Hindlimb muscle (tissue), 1 donor: ENCODE measurements at regions not wholly inside any gene's neighbourhood (a gene's known extent, or its start where the extent isn't known, plus 50 kb on each side); places are given as distances from the start of the nearest gene placed in this dataset.
"Not testable (repeated sequence)": the region's sequence is repeated elsewhere in the genome, so short reads cannot be mapped to it uniquely, and the experiment has no call there.

Source experiments
- DNase-seq: peaks from one replicate; pipeline ENCODE4 v3.0.0-alpha.2; 2013

DNA sequence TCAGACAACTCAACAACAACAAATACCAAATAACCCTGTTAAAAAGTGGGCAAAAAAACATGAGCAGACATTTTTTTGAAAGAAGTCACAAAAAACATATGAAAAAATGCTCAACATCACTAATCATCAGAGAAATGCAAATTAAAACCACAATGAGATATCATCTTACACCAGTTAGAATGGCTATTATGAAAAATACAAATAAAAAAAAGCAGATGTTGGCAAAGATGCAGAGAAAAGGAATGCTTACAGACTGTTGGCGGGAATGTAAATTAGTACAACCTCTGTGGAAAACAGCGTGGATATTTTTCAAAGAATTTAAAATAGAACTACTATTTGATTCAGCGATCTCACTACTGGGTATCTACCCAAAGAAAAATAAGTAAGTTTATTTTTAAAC is 114.0 kb downstream of the SLC38A4 start:
- no peak for DNase-seq

DNA sequence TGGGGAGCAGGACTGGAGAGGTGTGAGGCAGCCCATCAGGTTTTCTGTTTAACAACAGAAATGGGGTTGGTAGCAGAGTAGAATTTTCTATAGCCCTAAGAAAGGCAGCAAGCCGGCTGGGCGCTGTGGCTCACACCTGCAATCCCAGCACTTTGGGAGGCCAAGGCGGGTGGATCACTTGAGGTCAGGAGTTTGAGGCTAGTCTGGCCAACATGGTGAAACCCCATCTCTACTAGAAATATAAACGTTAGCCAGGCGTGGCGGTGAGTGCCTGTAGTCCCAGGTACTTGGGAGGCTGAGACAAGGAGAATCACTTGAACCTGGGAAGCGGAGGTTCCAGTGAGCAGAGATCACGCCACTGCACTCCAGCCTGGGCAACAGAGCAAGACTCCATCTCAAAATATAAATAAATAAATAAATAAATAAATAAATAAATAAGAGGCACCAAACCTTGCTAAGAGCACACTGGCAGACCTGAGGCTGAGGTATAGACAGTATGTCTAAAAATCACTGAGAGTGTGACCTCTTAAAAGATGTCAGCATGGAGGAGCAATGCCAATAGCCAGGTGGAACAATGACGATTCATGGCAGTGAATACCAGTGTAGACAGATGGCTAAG is 115.6 kb downstream of the SLC38A4 start:
- no peak for DNase-seq

DNA sequence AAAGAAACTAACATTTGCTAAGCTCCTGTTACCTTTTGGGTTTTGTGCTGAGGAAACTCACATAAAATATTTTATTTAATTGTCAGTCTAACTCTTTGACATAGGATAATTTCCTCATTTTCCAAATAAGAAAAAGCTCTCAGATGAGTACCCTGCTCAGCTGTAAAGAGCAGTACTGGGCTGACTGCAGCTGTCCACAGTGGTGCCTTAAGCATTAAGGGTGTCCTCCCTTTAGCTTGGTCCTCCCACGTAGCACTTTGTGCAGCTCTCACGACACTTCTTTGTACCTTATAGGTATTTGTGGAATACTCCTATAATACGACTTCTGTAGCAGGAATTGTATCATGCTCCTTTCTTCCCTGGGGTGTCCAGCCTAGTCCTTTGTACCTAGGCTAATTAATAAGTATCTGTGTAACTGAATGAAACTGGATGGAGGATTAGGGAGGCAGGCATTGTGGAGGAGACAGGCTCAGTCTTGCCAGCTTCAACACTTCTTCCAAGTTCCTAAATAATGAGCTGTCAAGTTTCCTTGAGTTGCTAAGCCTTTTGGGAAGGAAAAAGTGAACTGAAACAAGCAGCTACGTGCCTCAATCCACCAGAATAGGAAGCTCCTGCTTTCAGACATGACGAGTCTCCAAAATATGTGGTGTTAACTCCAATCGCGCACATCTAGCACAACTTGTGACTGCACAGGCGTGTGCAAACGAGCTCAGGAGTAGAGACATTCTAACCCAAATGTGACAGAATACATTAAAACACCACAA is 123.0 kb downstream of the SLC38A4 start:
- no peak for DNase-seq

DNA sequence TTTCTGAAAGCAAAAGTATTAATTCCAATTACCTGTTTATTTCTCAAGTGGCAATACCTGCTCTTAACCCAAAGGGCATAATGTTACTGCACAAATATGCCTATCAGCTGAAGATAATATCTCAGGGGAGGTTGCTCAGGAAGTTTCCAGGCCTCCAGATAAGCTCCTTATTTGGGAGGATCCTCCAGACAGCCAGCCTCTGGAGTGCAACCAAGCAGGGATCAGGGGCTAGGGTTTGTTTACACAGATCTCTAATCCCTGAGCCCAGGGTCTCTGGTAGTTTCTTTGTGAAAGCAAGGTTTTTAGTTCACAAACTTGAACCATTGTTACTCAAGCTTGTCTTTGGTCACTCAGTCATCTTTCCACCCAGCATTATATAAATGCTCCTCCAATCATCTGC is 124.4 kb downstream of the SLC38A4 start:
- DNase-seq: no peak

DNA sequence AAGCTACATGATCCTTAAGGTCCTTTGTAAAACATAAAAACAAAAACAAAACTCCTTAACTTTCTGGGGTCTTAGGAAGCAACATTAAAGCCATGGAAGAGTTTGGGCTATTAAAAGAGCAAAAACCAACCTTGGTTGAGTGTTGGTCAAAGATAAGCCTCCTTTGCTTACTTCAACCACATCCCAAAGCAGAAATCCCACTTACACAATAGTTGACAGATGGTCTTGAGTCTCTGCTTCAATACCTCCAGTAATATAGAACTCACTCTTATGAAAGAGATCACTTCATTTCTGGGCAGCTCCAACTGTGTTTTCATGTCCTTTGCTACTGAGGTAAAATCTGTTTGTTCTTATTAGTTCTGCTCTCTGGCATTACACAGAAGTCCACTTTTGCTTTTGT is 125.8 kb downstream of the SLC38A4 start:
- DNase-seq: no peak

DNA sequence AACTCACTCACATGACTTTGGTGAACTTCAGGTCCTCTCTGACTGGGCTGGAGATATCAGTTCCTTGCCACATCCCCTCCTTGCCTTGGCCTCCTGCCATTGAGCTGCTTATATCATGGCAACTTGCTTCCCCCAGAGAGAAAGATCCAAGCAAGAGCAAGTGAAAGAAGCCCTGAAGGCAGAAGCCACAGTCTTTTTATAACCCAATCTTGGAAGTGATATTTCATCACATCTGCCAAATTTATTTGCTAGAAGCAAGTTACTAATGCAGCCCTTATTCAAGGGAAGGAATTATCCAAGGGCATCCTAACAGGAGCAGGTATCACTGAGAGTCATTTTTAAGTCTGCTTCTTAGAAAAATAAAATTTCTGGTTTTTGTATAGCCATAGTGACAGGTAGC is 127.8 kb downstream of the SLC38A4 start:
- no peak for DNase-seq

DNA sequence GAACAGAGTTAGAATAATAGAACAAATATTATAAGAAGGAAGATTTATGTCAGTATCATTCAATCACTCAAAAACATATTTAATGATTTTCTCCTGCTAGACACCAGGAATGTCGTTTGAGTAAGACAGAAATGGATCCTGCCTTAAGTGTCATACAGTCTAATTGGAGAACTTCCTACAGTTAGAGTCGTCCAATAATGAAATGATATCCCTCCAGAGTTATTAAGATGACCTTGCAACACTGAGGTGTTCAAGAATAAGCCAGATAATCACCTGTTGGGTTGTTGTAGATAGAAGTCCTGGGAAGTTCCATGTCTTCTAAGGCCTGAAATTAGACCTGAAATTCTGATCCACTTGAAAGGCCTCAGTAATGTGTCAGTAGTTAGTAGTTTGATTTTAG is 132.3 kb downstream of the SLC38A4 start:
- no peak for DNase-seq

GRCh38 chr12:46693034-46693433 is 132.8 kb downstream of the SLC38A4 start:
- no peak for DNase-seq

DNA sequence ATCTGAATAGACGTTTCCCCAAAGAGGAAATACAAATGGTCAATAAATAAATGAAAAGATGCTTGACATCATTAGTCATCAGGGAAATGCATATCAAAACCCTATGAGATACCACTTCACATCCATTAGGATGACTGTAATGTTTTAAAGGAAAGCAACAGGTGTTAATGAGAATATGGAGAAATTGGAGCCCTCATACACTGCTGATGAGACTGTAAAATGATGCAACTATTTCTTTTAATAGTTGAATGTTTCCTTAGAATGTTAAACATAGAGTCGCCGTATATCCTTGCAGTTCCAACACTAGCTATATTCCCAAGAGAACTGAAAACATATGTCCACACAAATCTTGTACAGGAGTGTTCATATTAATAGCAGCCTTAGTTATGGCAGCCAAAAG is 133.2 kb downstream of the SLC38A4 start:
- no peak for DNase-seq

- DNase-seq: no peak
Observed at GRCh38 chr12:46686267-46686942, 139.4 kb downstream of the SLC38A4 start.

GRCh38 chr12:46684243-46684642 is 141.6 kb downstream of the SLC38A4 start:
- not testable (repeated sequence) for DNase-seq

DNA sequence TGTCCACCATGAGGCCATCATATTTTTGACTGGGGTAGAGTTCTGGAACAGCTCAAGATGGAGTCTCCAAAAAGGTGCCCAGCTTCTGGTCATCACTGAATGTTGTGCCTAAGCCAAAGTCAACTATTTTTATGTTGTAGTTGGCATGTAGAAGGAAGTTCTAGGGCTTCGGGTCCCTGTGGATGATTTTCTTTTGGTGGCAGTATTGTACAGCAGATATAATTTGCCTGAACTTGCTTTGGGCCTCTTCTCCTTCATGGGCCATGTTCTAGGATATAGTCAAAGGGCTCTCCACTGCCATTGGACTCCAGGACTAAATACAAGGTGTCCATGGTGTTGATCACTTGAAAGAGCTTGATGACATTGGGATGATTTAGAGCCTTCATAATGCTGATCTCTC is 143.6 kb downstream of the SLC38A4 start:
- DNase-seq: no peak

DNA sequence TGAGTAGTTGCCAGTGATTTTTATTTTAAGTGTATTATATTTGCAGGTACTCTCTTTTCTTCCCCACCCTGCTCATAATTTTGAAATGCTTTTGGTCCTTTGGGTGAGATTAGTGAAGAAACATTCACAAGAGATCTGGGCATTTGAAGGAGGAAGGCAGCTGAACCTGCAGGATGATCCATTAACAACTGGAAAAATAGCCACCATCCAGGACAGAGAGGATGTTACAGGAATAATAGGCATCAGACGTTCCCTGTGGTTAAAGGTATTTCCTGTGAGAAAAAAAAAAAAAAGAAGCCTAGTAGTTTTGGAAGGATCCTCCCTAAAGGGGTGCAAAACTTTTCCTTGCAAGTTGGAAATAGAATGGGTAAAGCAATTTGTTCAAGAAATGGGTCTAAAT is 145.3 kb downstream of the SLC38A4 start:
- no peak for DNase-seq

DNA sequence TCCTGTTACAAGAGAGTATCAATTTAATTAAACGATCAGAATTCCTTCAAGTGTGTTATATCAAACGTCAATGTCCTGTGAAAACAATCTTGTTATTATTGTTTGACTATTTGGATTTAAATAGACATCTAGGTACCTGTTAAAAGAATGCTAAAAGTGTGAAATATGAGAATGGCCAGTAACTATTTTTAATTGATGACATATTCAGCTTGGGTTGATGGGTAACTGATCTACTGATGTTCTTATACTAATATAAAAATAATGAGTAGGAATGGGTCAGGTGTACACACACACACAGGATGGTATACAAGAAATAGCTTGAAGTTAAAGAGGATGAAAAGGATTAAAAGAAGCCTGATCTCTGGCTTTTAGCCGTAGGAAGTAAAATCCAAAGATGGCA is 146.0 kb downstream of the SLC38A4 start:
- no peak for DNase-seq

GRCh38 chr12:46678426-46678825 is 147.4 kb downstream of the SLC38A4 start:
- DNase-seq: no peak

DNA sequence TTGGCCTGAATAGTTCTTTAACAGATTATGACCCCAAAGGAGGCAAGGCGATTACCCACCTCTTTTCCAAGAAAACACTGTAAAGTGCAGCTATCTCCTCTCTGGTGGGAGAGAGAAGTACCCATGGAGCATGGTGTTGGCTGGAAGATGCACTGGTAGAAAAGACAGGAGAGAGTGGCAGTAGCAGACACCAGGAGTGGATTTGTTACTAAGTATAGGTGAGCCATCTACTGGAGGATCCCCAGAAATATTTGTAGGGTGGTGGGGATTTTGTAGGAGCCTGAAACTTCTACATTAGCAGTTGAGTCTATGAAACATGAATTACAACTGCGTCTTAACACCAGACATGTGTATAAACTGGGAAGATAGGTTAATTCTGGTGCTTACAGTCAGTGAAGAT is 148.0 kb downstream of the SLC38A4 start:
- DNase-seq: no peak

GRCh38 chr12:46676797-46677520 is 148.8 kb downstream of the SLC38A4 start:
- no peak for DNase-seq

DNA sequence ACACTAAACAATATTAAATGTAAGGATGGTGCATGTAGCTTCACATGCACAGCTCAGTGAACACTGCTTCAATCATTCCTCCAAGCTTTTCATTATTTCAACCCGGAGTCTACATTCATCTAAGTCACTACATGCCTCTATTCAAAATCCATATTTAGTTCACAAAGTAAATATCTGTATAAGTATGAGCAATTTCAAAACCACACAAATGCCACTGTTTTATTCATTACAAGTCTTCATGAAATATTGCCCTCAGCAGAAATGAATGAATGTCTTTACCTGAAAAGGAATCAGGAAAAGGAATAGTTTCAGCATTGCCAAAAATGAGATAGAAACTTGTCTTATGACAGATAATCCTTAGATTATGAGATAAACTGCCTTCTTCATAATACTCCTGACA is 149.4 kb downstream of the SLC38A4 start:
- DNase-seq: no peak

DNA sequence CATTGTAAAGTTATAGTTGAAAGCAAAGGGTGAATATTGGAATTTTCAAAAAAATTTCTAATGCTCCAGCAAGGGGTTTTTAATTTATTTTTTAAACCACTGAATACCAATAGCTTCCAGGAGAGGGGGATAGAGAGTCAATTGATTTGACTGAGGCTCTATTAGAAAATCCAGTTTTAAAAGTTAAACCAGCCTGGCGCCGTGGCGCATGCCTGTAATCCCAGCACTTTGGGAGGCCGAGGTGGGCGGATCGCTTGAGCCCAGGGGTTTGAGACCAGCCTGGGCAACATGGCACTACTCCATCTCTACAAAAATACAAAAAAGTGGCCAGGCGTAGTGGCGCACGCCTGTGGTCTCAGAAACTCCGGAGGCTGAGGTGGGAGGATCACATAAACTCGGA is 150.1 kb downstream of the SLC38A4 start:
- DNase-seq: no peak

- no peak for DNase-seq
Observed at GRCh38 chr12:46674800-46675199, 151.0 kb downstream of the SLC38A4 start.

- no peak for DNase-seq
Observed at GRCh38 chr12:46674129-46674528, 151.7 kb downstream of the SLC38A4 start.

DNA sequence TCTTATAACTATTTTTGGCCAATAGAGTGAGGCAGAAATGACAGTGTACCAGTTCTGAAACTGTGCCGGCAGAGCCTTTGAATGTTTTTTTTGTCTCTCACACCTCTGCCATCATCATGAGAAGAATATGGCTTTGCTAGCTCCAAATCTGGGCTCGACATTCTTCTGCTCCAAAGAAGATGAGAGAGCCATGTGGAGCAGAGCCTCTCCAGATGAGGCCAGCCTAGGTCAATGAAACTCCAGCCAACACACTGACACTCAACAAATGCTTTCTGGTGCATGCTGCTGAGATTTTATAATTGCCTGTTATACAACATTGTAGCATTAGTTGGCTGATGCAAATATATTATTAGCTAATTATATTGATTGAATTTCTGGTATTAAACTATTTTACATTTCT is 154.7 kb downstream of the SLC38A4 start:
- DNase-seq: no peak

- no peak for DNase-seq
Observed at GRCh38 chr12:46670636-46671035, 155.2 kb downstream of the SLC38A4 start.
